Hippocampal formation (tissue), 2 donors: ENCODE measurements at regions not wholly inside any gene's neighbourhood (a gene's known extent, or its start where the extent isn't known, plus 50 kb on each side); places are given as distances from the start of the nearest gene placed in this dataset.
A peak's percentile ranks its signal among the peaks of the same experiment; 100 is the strongest.

ENCODE experiments used
- DNase-seq, 2 donors: peaks; one replicate each; lab custom pipeline; 2025; lab: John Stamatoyannopoulos, UW

DNA sequence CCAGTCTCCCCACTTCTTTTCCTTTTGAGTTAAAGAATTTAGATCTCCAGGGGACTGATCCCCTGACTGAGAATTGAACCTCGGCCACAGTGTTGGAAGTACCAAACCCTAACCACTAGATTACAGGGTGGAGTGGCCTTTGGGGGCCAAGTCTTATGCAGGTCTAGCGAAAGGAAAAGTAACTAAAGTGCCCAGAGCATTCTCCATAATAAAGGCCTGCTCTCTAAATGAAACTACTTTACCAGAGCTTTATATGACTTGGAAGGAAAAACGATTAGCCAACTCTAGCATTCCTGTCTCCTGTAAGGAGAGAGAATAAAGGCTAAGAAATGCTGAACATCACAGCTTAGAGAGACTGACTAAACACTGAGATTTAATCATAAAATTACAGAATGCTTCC lies 788.0 kb downstream of the C4orf33 start:
- no peak for DNase-seq

DNA sequence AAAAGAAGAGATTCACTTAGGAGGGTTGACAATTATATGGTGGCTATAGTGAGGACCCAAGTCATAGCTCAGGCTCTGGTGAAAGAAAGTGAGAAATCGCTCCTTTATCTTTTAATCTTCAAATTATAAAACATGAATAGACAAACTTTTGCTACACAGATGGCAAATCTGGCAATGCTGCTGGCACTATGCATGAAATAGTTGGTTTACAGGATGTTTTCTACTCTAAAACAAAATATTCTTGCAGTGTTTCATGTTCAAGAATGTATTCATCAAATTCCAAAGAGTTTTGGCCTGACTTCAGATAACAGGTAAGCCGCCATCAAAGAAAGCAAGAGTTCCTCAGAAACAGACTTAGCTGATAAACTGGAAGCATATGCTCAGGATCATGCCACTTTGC lies 801.2 kb downstream of the C4orf33 start:
- no peak for DNase-seq

DNA sequence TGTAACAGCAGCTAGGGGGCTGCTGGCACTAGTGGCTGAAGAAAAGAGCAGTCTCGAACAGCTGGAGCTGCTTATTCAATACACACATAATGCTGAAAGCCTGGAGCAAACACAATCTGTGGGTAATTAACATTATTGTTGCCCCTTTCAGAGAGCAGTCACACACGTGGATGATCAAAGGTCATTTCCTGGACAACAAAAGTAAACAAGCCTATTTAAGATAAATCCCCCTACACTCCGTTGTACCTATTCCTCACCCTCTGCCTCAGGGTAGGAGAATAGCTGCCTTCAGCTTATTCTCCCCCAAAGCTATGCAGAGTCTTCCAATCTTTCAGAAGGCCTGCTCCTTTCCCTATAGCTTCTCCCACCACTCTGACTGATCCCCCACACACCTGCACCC lies 803.9 kb downstream of the C4orf33 start:
- no peak for DNase-seq

DNA sequence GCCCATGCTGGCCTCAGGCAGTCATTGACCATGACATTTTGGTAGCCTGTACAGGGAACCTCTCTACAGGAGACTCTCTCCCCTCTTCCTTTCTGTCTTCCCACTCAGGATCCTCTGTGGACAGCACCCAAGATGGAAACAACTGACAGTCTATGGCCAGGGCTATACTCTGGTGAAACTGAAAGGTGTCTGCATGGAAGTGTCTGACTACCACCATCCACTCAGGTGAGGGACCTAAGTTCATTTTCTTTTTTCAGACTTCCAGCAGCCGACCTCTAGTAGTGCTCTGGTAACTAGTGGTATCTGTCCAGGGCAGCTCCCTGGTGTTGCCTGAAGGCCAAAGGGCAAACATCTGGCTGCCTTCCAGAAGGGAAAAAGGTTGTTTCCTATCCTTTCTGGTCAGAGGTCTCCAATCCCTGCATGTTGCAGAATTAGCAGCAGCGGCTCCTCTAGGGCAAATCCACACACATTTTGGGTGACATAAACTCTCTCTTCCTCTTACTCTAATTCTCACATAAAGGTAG lies 804.5 kb downstream of the C4orf33 start:
- DNase-seq, result no peak

DNA sequence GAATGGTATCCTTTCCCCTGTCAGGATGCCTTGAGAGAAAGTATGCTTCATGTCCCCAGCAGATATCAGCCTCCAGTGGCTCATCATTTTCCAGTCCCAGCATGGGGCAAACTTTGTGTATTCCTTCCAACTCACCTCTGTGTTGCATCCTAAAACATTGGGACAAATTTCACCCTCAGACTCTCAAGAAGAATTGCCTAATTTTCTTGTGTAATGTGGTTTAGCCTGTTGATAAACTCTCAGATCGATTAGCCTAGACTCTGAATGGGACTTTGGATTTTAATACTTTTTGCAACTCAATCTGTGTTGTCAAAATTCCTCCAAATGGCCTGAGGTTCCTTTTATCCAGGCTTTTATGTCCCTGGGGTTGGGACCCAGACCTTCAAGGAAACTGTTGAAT lies 805.3 kb downstream of the C4orf33 start:
- no peak for DNase-seq

DNA sequence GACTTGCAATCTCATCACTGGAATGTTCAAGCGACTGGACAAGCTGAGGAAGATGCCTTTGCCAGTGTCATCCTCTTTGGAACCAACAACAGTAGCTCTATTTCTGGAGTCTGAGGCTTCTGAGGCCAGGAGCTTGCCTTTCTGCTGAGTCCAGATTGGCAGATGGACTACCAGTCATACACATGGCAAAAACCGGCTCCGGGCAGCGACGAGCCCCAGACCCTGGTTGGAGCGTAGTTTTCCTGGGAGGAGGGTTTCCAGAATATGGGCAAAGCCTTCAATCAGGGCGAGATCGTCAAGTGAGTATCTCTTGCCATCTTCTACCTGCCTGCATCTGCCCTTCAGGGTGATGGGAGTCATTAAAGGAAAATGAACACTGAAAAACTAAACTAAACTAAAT lies 807.9 kb downstream of the C4orf33 start:
- DNase-seq, result no peak

DNA sequence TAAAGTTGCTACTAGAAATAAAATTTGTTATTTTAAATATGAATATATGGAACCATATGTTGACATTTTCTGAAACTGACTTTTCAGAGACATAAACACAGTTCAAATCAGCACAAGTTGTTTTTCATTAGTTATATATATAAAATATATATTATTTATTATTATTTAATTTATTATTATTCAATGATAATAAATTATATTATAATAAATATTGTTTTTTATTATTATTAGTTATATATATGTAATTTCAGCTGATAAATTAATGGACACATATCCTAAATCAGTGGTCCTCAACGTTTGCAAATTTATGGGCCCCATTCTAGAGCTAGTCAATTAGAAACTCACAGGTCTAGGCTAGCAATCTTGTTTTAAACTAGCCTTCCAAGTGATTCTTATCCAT lies 809.3 kb downstream of the C4orf33 start:
- DNase-seq, result no peak

DNA sequence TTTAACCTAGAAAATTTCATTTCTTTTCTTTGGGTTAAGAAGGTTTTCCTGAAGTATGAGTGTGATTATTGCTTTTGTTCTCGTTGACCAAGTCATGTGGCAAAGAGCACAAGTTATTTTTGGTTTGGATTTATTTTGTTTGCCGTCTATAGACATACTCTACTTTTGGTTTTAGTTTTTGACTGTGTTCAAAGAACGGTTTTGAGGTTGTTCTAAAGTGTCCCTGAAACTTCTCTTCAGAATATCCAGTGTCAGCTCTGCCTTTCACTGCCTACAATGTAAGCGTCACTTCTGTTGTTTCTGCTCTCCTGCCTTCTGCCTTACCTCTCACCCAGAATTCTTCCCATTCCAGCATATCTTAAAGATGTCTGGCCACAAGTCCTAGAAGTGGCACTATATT lies 812.2 kb downstream of the C4orf33 start:
- no peak for DNase-seq

DNA sequence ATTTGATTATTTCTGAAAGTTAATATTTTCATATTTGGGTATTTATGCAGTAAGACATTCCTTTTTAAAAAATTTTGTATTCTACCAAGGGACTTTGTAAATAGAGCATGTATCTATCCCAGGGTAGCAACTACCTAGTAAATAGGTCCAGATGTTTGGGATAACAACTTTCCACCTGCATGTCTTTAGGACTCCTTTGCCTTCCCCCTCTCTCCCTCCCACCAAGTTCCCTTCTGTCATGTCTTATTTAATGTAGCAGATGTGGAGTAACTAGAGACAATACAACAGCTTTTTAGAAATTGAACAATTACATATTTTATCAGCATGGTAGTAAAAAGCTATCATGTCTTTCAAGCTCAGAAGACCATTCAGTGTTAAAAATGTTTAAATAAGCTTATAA lies 821.0 kb downstream of the C4orf33 start:
- no peak for DNase-seq

DNA sequence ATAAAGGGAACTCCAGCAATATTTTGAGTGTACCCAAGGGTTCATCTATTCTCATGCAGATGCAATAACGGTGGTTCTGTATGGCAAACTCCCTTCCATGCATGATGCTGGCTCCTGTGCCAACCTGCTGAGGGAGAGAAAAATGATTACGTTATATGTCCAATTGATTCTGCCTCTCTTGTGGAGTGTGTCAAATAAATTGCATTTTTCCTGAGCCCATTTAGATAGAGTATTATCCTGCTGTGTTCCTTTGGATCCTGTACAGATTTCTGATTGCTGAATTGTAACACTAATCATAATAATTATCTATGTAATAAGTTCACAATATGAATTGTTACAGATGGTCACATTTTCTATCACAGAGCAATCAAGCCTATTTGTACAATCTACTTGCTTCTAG lies 821.7 kb downstream of the C4orf33 start:
- DNase-seq, result no peak

DNA sequence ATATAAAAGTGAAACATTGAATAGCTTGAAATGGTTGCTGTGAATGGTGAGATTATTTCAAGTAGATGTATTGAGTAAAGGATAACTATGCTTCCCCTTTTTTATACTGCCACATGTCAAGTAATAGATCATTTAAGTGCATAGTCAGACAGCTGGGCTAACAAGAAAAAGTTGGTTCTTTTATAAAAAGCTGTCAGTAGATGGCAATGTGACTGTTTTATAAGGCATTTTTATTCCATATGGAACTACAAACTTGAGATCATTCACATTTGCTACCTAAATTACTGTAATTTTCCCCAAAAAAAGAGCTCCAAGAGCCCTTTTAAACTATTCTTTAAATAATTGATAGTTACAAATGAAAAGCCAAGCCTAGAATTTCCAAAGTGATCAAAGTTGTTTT lies 831.0 kb downstream of the C4orf33 start:
- DNase-seq, result peak in 1 of 2 donors; percentile 19

DNA sequence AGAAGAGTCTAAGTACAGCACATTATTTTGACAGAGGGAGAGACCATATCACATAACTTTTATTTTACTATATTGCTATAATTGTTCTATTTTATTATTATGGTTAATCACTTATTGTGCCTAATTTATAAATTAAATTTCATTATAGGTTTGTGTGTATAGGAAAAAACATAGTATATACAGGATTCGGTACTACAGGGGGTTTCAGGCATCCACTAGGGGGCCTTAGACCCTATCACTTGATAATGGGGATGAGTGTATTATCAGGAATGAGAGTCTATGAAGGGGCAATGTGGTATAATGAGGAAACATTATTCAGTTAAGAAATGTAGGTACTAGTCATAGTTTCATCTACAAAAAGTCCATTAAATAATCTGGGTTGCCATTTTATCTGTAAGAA lies 833.1 kb downstream of the C4orf33 start:
- DNase-seq, result no peak

DNA sequence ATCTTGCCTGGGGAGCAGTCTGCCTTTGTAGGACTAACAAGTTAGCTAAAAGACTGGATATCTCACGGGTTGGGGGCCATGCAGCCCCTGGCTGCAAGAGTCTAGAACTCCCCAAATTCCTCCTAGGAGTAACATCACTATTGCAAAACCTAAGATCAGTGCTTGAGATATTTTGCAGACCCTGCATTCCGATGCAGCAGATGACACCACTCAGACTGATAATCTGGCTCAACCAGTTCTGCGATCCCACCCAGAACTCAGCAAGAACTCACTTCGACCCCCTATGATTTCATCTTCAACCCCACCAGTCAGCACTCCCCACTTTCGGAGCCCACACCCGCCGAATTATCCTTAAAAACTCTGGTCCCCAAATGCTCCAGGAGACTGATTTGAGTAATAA lies 834.0 kb downstream of the C4orf33 start:
- DNase-seq, result no peak

DNA sequence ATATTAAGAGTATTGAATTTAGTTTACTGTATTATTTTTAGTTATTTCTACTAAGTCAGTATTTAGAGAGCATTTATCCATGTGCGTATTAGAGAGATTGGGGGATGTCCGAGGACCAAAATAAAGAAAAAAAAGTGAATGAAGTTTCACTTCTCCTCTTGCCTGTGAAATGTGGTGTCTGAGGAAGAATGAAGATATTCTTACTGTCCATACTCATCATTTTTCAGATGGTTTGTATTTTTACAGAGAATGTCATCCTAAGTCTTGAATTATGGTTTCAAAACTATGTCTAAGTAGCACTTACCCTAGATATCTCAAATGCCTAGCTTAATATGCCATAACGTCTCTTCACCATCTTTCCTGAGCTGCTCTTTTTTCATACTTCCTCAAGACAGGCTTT lies 854.3 kb downstream of the C4orf33 start:
- no peak for DNase-seq

DNA sequence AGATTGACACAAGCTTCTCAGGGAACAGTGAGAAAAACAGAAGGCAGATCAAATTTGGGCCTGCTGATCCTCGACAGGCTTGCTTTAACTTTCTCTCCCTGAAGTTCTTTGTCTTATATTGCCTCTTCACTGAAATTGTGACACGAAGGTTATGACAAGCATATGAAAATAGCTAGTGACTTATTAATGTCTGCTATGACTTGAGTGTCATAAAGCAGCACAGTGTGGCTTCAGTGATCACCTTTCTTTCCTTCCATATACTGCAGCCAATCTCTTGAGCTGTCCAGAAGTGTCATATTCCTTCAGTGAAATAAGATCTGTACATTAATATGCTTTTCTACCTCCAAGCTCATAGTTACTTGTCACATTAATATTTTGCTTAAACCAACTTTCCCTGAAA lies 870.2 kb downstream of the C4orf33 start:
- no peak for DNase-seq

DNA sequence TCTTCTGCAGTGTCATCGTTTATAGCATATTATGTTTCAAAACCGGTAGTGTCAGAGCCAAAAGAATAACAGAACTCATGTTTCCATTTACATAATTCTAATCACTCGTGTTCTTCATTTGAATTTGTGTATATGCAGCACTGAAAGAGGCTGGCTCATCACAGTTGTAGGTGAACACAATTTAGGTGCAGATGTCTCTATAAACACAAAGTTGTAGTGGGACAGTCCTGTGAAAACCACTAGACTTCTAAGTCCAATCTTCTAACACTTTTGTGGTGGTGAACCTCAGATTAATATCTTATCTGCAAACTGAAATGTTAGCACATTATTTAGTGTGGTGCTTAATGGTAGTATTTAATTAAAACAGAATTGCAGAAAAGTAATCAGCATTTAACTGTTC lies 872.4 kb downstream of the C4orf33 start:
- DNase-seq, result no peak

DNA sequence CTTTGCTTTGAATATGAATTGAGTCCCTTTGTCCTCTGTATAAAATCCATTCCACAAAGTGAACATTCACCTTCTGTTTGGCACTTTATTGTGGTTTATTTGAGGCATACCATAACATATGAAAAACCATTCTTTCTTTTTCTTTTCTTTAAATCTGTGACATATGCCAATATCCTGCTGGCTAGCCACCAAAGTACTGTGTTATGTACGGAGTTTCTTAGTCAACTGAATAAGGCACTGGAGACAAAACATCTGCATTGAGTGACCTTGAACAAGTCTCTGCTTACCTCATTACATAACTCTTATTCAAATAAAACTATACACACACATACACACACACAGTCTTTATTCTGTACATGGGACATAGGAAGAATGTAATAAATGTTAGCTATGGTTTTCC lies 872.8 kb downstream of the C4orf33 start:
- no peak for DNase-seq

DNA sequence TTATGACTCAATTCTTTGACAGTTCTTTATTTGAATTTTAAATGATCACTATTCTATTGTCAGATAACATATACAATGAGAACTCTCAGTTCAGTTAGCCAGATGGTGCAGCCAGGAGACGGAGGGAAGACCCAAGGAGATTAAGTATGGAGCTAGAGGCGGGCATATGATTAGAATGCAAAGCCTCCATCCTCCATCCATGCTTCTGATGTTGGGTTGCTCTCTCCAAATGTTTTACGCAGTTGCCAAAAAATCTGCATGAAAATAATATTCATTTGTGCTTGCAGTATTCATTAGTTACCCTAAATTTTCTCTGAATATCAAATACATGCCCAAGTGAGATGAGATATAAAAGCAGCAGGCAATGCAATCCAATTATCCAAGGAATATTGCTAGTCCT lies 874.8 kb downstream of the C4orf33 start:
- no peak for DNase-seq

DNA sequence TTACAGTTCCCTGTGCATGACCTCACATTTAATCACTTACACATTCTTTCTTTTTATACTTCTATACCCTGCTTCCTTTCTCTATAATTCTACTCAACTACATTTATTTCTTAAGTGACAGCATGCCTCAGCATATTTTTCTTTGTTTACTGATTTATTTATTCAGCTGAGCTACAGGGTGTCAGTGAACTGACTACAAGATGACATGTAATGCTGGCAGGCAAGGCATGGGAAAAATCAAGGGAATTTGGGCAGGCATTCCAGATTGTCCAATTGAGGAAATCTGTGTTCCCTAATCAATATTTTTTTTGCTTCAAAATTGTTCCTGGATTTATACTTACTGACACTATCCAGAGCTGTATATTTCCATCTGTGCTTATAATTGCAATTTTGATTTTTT lies 875.5 kb downstream of the C4orf33 start:
- DNase-seq, result no peak

DNA sequence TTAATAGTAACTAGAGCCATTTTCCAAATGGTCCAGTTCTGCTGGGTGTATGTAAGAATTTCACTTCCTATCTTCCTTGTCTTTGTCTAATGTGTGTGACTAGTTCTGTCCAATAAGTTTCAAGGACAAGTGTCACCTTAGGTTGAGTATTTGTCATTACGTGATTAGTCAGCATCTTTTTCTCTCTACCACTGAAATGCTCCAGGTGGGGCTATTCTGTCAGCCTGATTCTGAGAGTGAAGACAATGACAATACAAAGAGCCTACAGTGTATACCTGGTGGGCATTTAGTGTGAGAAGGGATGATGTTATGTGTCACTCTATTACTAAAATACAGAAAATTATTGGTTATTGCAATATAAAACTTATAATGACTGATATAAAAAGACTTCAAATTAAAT lies 876.3 kb downstream of the C4orf33 start:
- no peak for DNase-seq

DNA sequence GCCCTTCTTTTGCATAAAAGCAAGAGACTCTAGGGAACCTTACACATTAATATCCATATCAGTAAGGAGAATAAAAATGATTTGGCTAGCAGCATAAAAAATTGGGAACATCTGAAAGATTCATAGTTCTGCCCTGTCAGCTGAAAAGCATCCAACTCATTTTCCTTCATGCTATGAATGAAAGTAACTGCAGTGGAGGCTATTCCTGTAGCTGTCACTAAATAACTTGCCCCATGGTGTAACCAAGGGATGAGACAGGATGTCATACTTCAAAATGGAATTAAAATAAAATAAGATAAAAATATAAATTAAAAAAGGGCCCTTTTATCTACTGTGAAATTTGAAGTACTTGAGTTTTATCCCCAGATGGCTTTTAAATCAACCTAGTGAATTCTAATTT lies 878.8 kb downstream of the C4orf33 start:
- no peak for DNase-seq

DNA sequence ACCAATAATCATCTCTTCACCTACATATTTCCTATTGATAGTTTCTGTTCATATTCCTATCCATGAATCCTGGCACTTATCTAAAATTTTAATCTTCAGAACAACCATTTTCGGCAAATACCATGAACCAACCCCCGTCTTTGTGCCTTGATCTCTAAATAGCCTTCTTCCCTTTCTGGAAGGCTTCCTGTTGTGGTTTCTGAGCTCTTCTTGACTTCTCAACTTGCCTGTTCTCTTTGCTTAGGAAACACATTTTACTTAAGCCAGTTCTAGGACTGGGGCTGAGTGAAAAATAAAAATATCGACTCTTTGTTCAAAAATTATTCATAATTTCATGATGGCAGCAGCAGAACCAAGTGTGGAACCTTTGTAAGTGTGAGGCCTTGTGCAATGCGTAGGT lies 882.4 kb downstream of the C4orf33 start:
- DNase-seq, result no peak

DNA sequence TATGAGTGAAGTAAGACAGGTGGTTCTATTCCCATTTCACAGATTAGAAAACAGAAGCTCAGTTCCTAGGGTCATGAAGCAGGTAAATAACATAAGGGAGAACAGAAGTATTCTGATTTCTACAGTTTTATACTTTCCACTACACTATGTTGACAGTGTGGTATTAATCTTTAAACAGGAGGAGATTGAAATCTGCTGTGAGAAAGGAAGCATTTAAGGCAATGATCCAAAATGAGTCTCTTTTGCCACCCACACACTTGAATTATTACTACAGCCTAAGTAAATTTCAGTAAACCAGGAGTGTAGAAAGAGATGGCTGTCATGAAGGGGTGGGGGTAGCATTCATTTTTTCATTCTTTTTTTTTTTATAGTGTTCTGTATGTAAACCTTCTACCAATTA lies 893.0 kb downstream of the C4orf33 start:
- no peak for DNase-seq

DNA sequence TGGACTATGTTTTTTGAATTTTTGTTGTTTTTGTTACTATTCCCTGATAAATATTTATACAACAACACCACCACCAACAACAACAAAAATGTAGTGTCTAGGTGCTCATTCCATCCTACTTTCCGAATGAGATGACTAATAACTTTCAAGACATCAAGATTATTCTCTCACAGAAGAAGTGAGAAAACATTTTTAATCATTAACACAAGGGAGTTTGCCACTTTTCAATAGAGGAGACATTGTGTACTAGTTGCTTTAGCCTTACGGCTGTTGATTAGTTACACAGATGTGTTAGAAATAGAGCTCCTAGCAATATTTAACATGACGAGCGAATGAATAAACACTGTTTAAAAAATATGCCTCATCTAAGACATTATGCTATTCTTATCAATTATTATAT lies 898.8 kb downstream of the C4orf33 start:
- no peak for DNase-seq
